ENCODE measurements at regions not wholly inside any gene's neighbourhood (a gene's known extent, or its start where the extent isn't known, plus 50 kb on each side); places are given as distances from the start of the nearest gene placed in this dataset.
"Not testable (repeated sequence)": the region's sequence is repeated elsewhere in the genome, so short reads cannot be mapped to it uniquely, and the experiment has no call there.

- no peak overlapping the region for H3K9ac ChIP-seq (ENCODE audit: low read depth, low read length)
- no peaks in the 10 kb centered on the region for H3K9me3 ChIP-seq (ENCODE audit: insufficient read depth, low read depth, low read length)
- H3K4me3 ChIP-seq (ENCODE audit: low read length), result no peak overlapping the region
- H3K27ac ChIP-seq (ENCODE audit: low read length), result no peak overlapping the region
- H3K36me3 ChIP-seq (ENCODE audit: insufficient read depth, low read depth, low read length), result no peaks in the 10 kb centered on the region
- no peaks in the 10 kb centered on the region for H3K27me3 ChIP-seq (ENCODE audit: insufficient read depth, low read length)
- no peaks in the 10 kb centered on the region for H3K4me1 ChIP-seq (ENCODE audit: insufficient read depth, low read length)
Observed at GRCh38 chr9:75289332-75289731, 201.0 kb downstream of the OSTF1 start.

GRCh38 chr9:75299324-75299723 lies 211.0 kb downstream of the OSTF1 start:
- no peaks in the 10 kb centered on the region for H3K36me3 ChIP-seq (ENCODE audit: insufficient read depth, low read depth, low read length)
- peaks cover 3% of the 10 kb centered on the region; the same call in 1 of the 2 replicates for H3K4me1 ChIP-seq (ENCODE audit: insufficient read depth, low read length)
- no peaks in the 10 kb centered on the region for H3K27me3 ChIP-seq (ENCODE audit: insufficient read depth, low read length)
- H3K4me3 ChIP-seq (ENCODE audit: low read length), result no peak overlapping the region
- no peak overlapping the region for H3K9ac ChIP-seq (ENCODE audit: low read depth, low read length)
- no peaks in the 10 kb centered on the region for H3K9me3 ChIP-seq (ENCODE audit: insufficient read depth, low read depth, low read length)
- H3K27ac ChIP-seq (ENCODE audit: low read length), result no peak overlapping the region

- Histone ChIP-seq H3K4me3 (ENCODE audit: low read length) (no peak overlapping the region), H3K4me1 (ENCODE audit: insufficient read depth, low read length) (no peaks in the 10 kb centered on the region), H3K9ac (ENCODE audit: low read depth, low read length) (no peak overlapping the region), H3K27ac (ENCODE audit: low read length) (no peak overlapping the region), H3K9me3 (ENCODE audit: insufficient read depth, low read depth, low read length) (no peaks in the 10 kb centered on the region), H3K27me3 (ENCODE audit: insufficient read depth, low read length) (no peaks in the 10 kb centered on the region), H3K36me3 (ENCODE audit: insufficient read depth, low read depth, low read length) (no peaks in the 10 kb centered on the region)
Observed at GRCh38 chr9:75333624-75334023, 245.3 kb downstream of the OSTF1 start.

GRCh38 chr9:75358846-75359245 lies 270.5 kb downstream of the OSTF1 start:
- peak overlapping the region; percentile 52 for H3K27ac ChIP-seq (ENCODE audit: low read length)
- H3K4me3 ChIP-seq (ENCODE audit: low read length), result no peak overlapping the region
- peak overlapping the region; percentile 13; the same call in 1 of the 2 replicates for H3K9ac ChIP-seq (ENCODE audit: low read depth, low read length)
- H3K9me3 ChIP-seq (ENCODE audit: insufficient read depth, low read depth, low read length), result peaks cover 28% of the 10 kb centered on the region
- H3K4me1 ChIP-seq (ENCODE audit: insufficient read depth, low read length), result peaks cover 19% of the 10 kb centered on the region
- no peaks in the 10 kb centered on the region for H3K27me3 ChIP-seq (ENCODE audit: insufficient read depth, low read length)
- H3K36me3 ChIP-seq (ENCODE audit: insufficient read depth, low read depth, low read length), result no peaks in the 10 kb centered on the region

GRCh38 chr9:75359638-75360037 lies 271.3 kb downstream of the OSTF1 start:
- Histone ChIP-seq H3K9ac (ENCODE audit: low read depth, low read length) (peak overlapping the region; percentile 13; the same call in 1 of the 2 replicates), H3K4me3 (ENCODE audit: low read length) (no peak overlapping the region), H3K4me1 (ENCODE audit: insufficient read depth, low read length) (peaks cover 19% of the 10 kb centered on the region), H3K27ac (ENCODE audit: low read length) (peak overlapping the region; percentile 52), H3K27me3 (ENCODE audit: insufficient read depth, low read length) (no peaks in the 10 kb centered on the region), H3K9me3 (ENCODE audit: insufficient read depth, low read depth, low read length) (peaks cover 32% of the 10 kb centered on the region), H3K36me3 (ENCODE audit: insufficient read depth, low read depth, low read length) (no peaks in the 10 kb centered on the region)

GRCh38 chr9:75360252-75360651 lies 271.9 kb downstream of the OSTF1 start:
- no peak overlapping the region for H3K9ac ChIP-seq (ENCODE audit: low read depth, low read length)
- peaks cover 19% of the 10 kb centered on the region for H3K4me1 ChIP-seq (ENCODE audit: insufficient read depth, low read length)
- no peak overlapping the region for H3K27ac ChIP-seq (ENCODE audit: low read length)
- no peaks in the 10 kb centered on the region for H3K27me3 ChIP-seq (ENCODE audit: insufficient read depth, low read length)
- peaks cover 32% of the 10 kb centered on the region for H3K9me3 ChIP-seq (ENCODE audit: insufficient read depth, low read depth, low read length)
- no peak overlapping the region for H3K4me3 ChIP-seq (ENCODE audit: low read length)
- H3K36me3 ChIP-seq (ENCODE audit: insufficient read depth, low read depth, low read length), result no peaks in the 10 kb centered on the region

GRCh38 chr9:75362446-75362845 lies 274.1 kb downstream of the OSTF1 start:
- not testable (repeated sequence) for H3K27me3 ChIP-seq (ENCODE audit: insufficient read depth, low read length); H3K36me3 ChIP-seq (ENCODE audit: insufficient read depth, low read depth, low read length); H3K27ac ChIP-seq (ENCODE audit: low read length); H3K9ac ChIP-seq (ENCODE audit: low read depth, low read length); H3K4me3 ChIP-seq (ENCODE audit: low read length)
- Histone ChIP-seq H3K4me1 (ENCODE audit: insufficient read depth, low read length) (peaks cover 19% of the 10 kb centered on the region), H3K9me3 (ENCODE audit: insufficient read depth, low read depth, low read length) (peaks cover 28% of the 10 kb centered on the region)

- Histone ChIP-seq H3K27ac (ENCODE audit: low read length) (no peak overlapping the region), H3K27me3 (ENCODE audit: insufficient read depth, low read length) (no peaks in the 10 kb centered on the region), H3K36me3 (ENCODE audit: insufficient read depth, low read depth, low read length) (no peaks in the 10 kb centered on the region), H3K4me3 (ENCODE audit: low read length) (no peak overlapping the region), H3K9ac (ENCODE audit: low read depth, low read length) (no peak overlapping the region), H3K4me1 (ENCODE audit: insufficient read depth, low read length) (no peaks in the 10 kb centered on the region; the same call in 1 of the 2 replicates), H3K9me3 (ENCODE audit: insufficient read depth, low read depth, low read length) (peaks cover 28% of the 10 kb centered on the region)
Observed at GRCh38 chr9:75365196-75365595, 276.9 kb downstream of the OSTF1 start.

GRCh38 chr9:75369989-75370388 lies 281.7 kb downstream of the OSTF1 start:
- Histone ChIP-seq H3K27ac (ENCODE audit: low read length) (no peak overlapping the region), H3K4me1 (ENCODE audit: insufficient read depth, low read length) (no peaks in the 10 kb centered on the region), H3K4me3 (ENCODE audit: low read length) (no peak overlapping the region), H3K27me3 (ENCODE audit: insufficient read depth, low read length) (no peaks in the 10 kb centered on the region), H3K9ac (ENCODE audit: low read depth, low read length) (no peak overlapping the region), H3K9me3 (ENCODE audit: insufficient read depth, low read depth, low read length) (no peaks in the 10 kb centered on the region), H3K36me3 (ENCODE audit: insufficient read depth, low read depth, low read length) (no peaks in the 10 kb centered on the region)

GRCh38 chr9:75372499-75373268 lies 284.4 kb downstream of the OSTF1 start:
- no peaks in the 10 kb centered on the region for H3K9me3 ChIP-seq (ENCODE audit: insufficient read depth, low read depth, low read length)
- no peaks in the 10 kb centered on the region for H3K4me1 ChIP-seq (ENCODE audit: insufficient read depth, low read length)
- no peak overlapping the region for H3K4me3 ChIP-seq (ENCODE audit: low read length)
- no peaks in the 10 kb centered on the region for H3K27me3 ChIP-seq (ENCODE audit: insufficient read depth, low read length)
- H3K27ac ChIP-seq (ENCODE audit: low read length), result no peak overlapping the region
- H3K36me3 ChIP-seq (ENCODE audit: insufficient read depth, low read depth, low read length), result no peaks in the 10 kb centered on the region
- H3K9ac ChIP-seq (ENCODE audit: low read depth, low read length), result no peak overlapping the region

GRCh38 chr9:75376680-75377254 lies 288.5 kb downstream of the OSTF1 start:
- Histone ChIP-seq H3K27me3 (ENCODE audit: insufficient read depth, low read length) (no peaks in the 10 kb centered on the region), H3K27ac (ENCODE audit: low read length) (no peak overlapping the region), H3K4me1 (ENCODE audit: insufficient read depth, low read length) (no peaks in the 10 kb centered on the region; the same call in 1 of the 2 replicates), H3K4me3 (ENCODE audit: low read length) (no peak overlapping the region), H3K9me3 (ENCODE audit: insufficient read depth, low read depth, low read length) (no peaks in the 10 kb centered on the region), H3K36me3 (ENCODE audit: insufficient read depth, low read depth, low read length) (no peaks in the 10 kb centered on the region), H3K9ac (ENCODE audit: low read depth, low read length) (no peak overlapping the region)

GRCh38 chr9:75378036-75378435 lies 289.7 kb downstream of the OSTF1 start:
- Histone ChIP-seq H3K27me3 (ENCODE audit: insufficient read depth, low read length) (no peaks in the 10 kb centered on the region), H3K9ac (ENCODE audit: low read depth, low read length) (no peak overlapping the region), H3K36me3 (ENCODE audit: insufficient read depth, low read depth, low read length) (no peaks in the 10 kb centered on the region), H3K4me3 (ENCODE audit: low read length) (no peak overlapping the region), H3K9me3 (ENCODE audit: insufficient read depth, low read depth, low read length) (peaks cover 6% of the 10 kb centered on the region; the same call in 1 of the 2 replicates), H3K27ac (ENCODE audit: low read length) (no peak overlapping the region), H3K4me1 (ENCODE audit: insufficient read depth, low read length) (no peaks in the 10 kb centered on the region; the same call in 1 of the 2 replicates)
